ENCODE measurements at regions not wholly inside any gene's neighbourhood (a gene's known extent, or its start where the extent isn't known, plus 50 kb on each side); places are given as distances from the start of the nearest gene placed in this dataset.

- H3K27ac ChIP-seq (ENCODE audit: low read depth in 1 of 2, low read length in 2 of 2) = no peak overlapping the region
- no peaks in the 10 kb centered on the region for H3K36me3 Mint-ChIP-seq (ENCODE audit: low read depth)
- H3K27ac Mint-ChIP-seq = no peak overlapping the region
- ChIA-PET CTCF (no interaction called here), POLR2A (no interaction called here)
- H3K9me3 ChIP-seq (ENCODE audit: control insufficient read depth in 1 of 2, insufficient read depth in 1 of 2, low read length in 2 of 2) = peaks cover 0 to under 1% of the 10 kb centered on the region in 2 experiments
- no peak overlapping the region for H3K4me3 Mint-ChIP-seq
- no peak for TF ChIP-seq CTCF (IDR thresholded peaks at IDR 0.05)
- H3K9me3 Mint-ChIP-seq = no peaks in the 10 kb centered on the region
- no peaks in the 10 kb centered on the region for H3K27me3 Mint-ChIP-seq
- DNase-seq (no peak), ATAC-seq (ENCODE audit: poor library complexity) (no peak)
- H3K27me3 ChIP-seq (ENCODE audit: control insufficient read depth in 1 of 2, insufficient read depth in 2 of 2, low read length in 2 of 2) = no peaks in the 10 kb centered on the region
- H3K4me1 ChIP-seq (ENCODE audit: insufficient read depth, low read length) = no peaks in the 10 kb centered on the region
- intact Hi-C loops (cut with DNase I, micrococcal nuclease) = no loop called here
- H3K36me3 ChIP-seq (ENCODE audit: insufficient read depth, low read length) = no peaks in the 10 kb centered on the region
- no peak overlapping the region for H3K4me3 ChIP-seq (ENCODE audit: low read length)
- no peaks in the 10 kb centered on the region for H3K4me1 Mint-ChIP-seq (ENCODE audit: low read depth)
These were observed 201.5 kb upstream of the SLC35G4 start for GRCh38 chr18:11407940-11408339.

- ChIA-PET POLR2A (no interaction called here), CTCF (no interaction called here)
- TF ChIP-seq CTCF (IDR thresholded peaks at IDR 0.05) = no peak
- H3K36me3 Mint-ChIP-seq (ENCODE audit: low read depth) = no peaks in the 10 kb centered on the region
- Histone ChIP-seq H3K36me3 (ENCODE audit: insufficient read depth, low read length) (no peaks in the 10 kb centered on the region), H3K9me3 (ENCODE audit: control insufficient read depth in 1 of 2, insufficient read depth in 1 of 2, low read length in 2 of 2) (no peaks in the 10 kb centered on the region), H3K4me3 (ENCODE audit: low read length) (no peak overlapping the region), H3K27ac (ENCODE audit: low read depth in 1 of 2, low read length in 2 of 2) (no peak overlapping the region), H3K27me3 (ENCODE audit: control insufficient read depth in 1 of 2, insufficient read depth in 2 of 2, low read length in 2 of 2) (no peaks in the 10 kb centered on the region), H3K4me1 (ENCODE audit: insufficient read depth, low read length) (no peaks in the 10 kb centered on the region)
- no peak overlapping the region for H3K4me3 Mint-ChIP-seq
- H3K9me3 Mint-ChIP-seq = peaks cover 2% of the 10 kb centered on the region
- no peaks in the 10 kb centered on the region for H3K27me3 Mint-ChIP-seq
- intact Hi-C loops (cut with DNase I, micrococcal nuclease) = no loop called here
- ATAC-seq (ENCODE audit: poor library complexity) (no peak), DNase-seq (no peak)
- no peaks in the 10 kb centered on the region for H3K4me1 Mint-ChIP-seq (ENCODE audit: low read depth)
- no peak overlapping the region for H3K27ac Mint-ChIP-seq
These were observed 203.6 kb upstream of the SLC35G4 start for GRCh38 chr18:11405804-11406203.

GRCh38 chr18:11400703-11401102 is 208.7 kb upstream of the SLC35G4 start:
- Histone ChIP-seq H3K27ac (ENCODE audit: low read depth in 1 of 2, low read length in 2 of 2) (no peak overlapping the region), H3K4me1 (ENCODE audit: insufficient read depth, low read length) (no peaks in the 10 kb centered on the region), H3K9me3 (ENCODE audit: control insufficient read depth in 1 of 2, insufficient read depth in 1 of 2, low read length in 2 of 2) (no peaks in the 10 kb centered on the region), H3K4me3 (ENCODE audit: low read length) (no peak overlapping the region), H3K36me3 (ENCODE audit: insufficient read depth, low read length) (no peaks in the 10 kb centered on the region), H3K27me3 (ENCODE audit: control insufficient read depth in 1 of 2, insufficient read depth in 2 of 2, low read length in 2 of 2) (no peaks in the 10 kb centered on the region)
- H3K9me3 Mint-ChIP-seq = peaks cover 4% of the 10 kb centered on the region
- no peaks in the 10 kb centered on the region for H3K27me3 Mint-ChIP-seq
- H3K36me3 Mint-ChIP-seq (ENCODE audit: low read depth) = no peaks in the 10 kb centered on the region
- ChIA-PET POLR2A (no interaction called here), CTCF (no interaction called here)
- H3K4me1 Mint-ChIP-seq (ENCODE audit: low read depth) = no peaks in the 10 kb centered on the region
- no peak for ATAC-seq (ENCODE audit: poor library complexity)
- intact Hi-C loops (cut with DNase I, micrococcal nuclease) = no loop called here
- no peak overlapping the region for H3K4me3 Mint-ChIP-seq
- TF ChIP-seq CTCF (IDR thresholded peaks at IDR 0.05) = no peak
- H3K27ac Mint-ChIP-seq = no peak overlapping the region
- DNase-seq = no peak
